HCT116 (cell line): ENCODE measurements at regions not wholly inside any gene's neighbourhood (a gene's known extent, or its start where the extent isn't known, plus 50 kb on each side); places are given as distances from the start of the nearest gene placed in this dataset.

Experiments used
- ATAC-seq: fragments of 200-7000 bp; cut with Tn5 transposase; 2 replicates; pipeline ENCODE4 v1.9.1; 2020; ENCODE audit warnings: mild to moderate bottlenecking, moderate library complexity
- BruUV-seq: library from RNA; stranded (reverse); fragments of 400-500 nt; replicated peaks from 2 replicates; lab custom pipeline; 2021; lab: Mats Ljungman, UMichigan
- CTCF ChIA-PET: fragments of 300-600 bp; sonication (Branson Sonifier 250); formaldehyde crosslinking; loops from one replicate; lab custom pipeline; 2021; ENCODE audit warnings: antibody characterized with exemption; lab: Charles Lee
- POLR2A ChIA-PET: fragments of 300-600, 350-600 bp; sonication (Branson Sonifier 250); formaldehyde crosslinking; loops from one replicate; lab custom pipeline; 2021; ENCODE audit warnings: antibody characterized with exemption; lab: Charles Lee
- RAD21 ChIA-PET, 2 experiments: fragments of 300-600 bp; sonication (Branson Sonifier 250); formaldehyde crosslinking; loops; one replicate each; lab custom pipeline; 2023; ENCODE audit warnings: low total read pairs in 2 of 2; ENCODE audit not compliant: uncharacterized antibody in 2 of 2, unreplicated experiment in 2 of 2, low non-redundant PET in 1 of 2; lab: Charles Lee
- DNase-seq: peaks from one replicate; pipeline ENCODE4 v3.0.0-alpha.2; 2010; ENCODE audit warnings: low read depth, low spot score
- H2AFZ ChIP-seq: fragments of 200-600 bp; shearing (Covaris generic), sonication (generic); 2 replicates; pipeline ENCODE4 v1.6.1; 2017; ENCODE audit warnings: low read depth, mixed run types, mixed read lengths, antibody characterized with exemption, low read length; ENCODE audit not compliant: poor library complexity, severe bottlenecking
- H3K27ac ChIP-seq: 2 replicates; pipeline ENCODE4 v1.5.1; 2012; ENCODE audit warnings: low read depth, low read length
- H3K27me3 ChIP-seq: fragments of 200-600 bp; sonication (generic); 2 replicates; pipeline ENCODE4 v1.6.1; 2016; ENCODE audit warnings: mixed run types, low read length, mixed read lengths; ENCODE audit not compliant: insufficient read depth
- H3K36me3 ChIP-seq, 2 experiments: fragments of 200-500 bp in 1 of 2; fragments of 200-600 bp in 1 of 2; sonication (Bioruptor generic) in 1 of 2; sonication (generic) in 1 of 2; 2 replicates each; pipeline versions ENCODE4 v1.5.1 to v1.6.1; 2014 to 2016; ENCODE audit warnings: low read length in 2 of 2, inconsistent platforms in 1 of 2, mixed read lengths in 1 of 2, mixed run types in 1 of 2; ENCODE audit not compliant: insufficient read depth in 2 of 2, control insufficient read depth in 1 of 2
- H3K4me1 ChIP-seq, 2 experiments: fragments of 200-600 bp in 1 of 2; sonication (generic) in 1 of 2; 2 replicates each; pipeline versions ENCODE4 v1.5.1 to v1.6.1; 2012 to 2017; ENCODE audit warnings: low read length in 2 of 2, inconsistent platforms in 1 of 2, mild to moderate bottlenecking in 1 of 2, mixed read lengths in 1 of 2, mixed run types in 1 of 2, moderate library complexity in 1 of 2; ENCODE audit not compliant: insufficient read depth in 2 of 2, control insufficient read depth in 1 of 2
- H3K4me2 ChIP-seq: fragments of 200-600 bp; sonication (generic); 2 replicates; pipeline ENCODE4 v1.6.1; 2017; ENCODE audit warnings: mixed run types, low read length, mixed read lengths
- H3K4me3 ChIP-seq, 2 experiments: fragments of 200-600 bp in 1 of 2; sonication (generic) in 1 of 2; replicated peaks in 1 of 2; 2 replicates each; pipeline ENCODE4 v1.5.1; 2011 to 2016; ENCODE audit warnings: low read length in 2 of 2, control low read depth in 1 of 2, low read depth in 1 of 2, mild to moderate bottlenecking in 1 of 2, mixed read lengths in 1 of 2, mixed run types in 1 of 2
- H3K79me2 ChIP-seq: fragments of 200-600 bp; sonication (generic); 2 replicates; pipeline ENCODE4 v1.6.1; 2017; ENCODE audit warnings: mild to moderate bottlenecking, mixed run types, low read length, moderate library complexity, mixed read lengths; ENCODE audit not compliant: insufficient read depth
- H3K9ac ChIP-seq: fragments of 200-600 bp; sonication (generic); 2 replicates; pipeline ENCODE4 v1.6.1; 2016; ENCODE audit warnings: low read length, mixed read lengths
- H3K9me2 ChIP-seq: fragments of 200-600 bp; sonication (generic), shearing (Covaris generic); 2 replicates; pipeline ENCODE4 v1.6.1; 2017; ENCODE audit warnings: mixed run types, mild to moderate bottlenecking, moderate library complexity; ENCODE audit not compliant: insufficient read depth
- H3K9me3 ChIP-seq, 2 experiments: fragments of 200-500 bp in 1 of 2; fragments of 200-600 bp in 1 of 2; sonication (Bioruptor generic) in 1 of 2; sonication (generic) in 1 of 2; 2 replicates each; pipeline ENCODE4 v1.6.1; 2014 to 2017; ENCODE audit warnings: low read length in 2 of 2, mixed read lengths in 2 of 2, inconsistent platforms in 1 of 2, low read depth in 1 of 2, mild to moderate bottlenecking in 1 of 2, mixed run types in 1 of 2, moderate library complexity in 1 of 2; ENCODE audit not compliant: control insufficient read depth in 1 of 2, insufficient read depth in 1 of 2
- H4K20me1 ChIP-seq: fragments of 200-600 bp; sonication (generic), shearing (Covaris generic); 2 replicates; pipeline ENCODE4 v1.6.1; 2017; ENCODE audit warnings: mixed run types, mild to moderate bottlenecking, moderate library complexity; ENCODE audit not compliant: insufficient read depth
- CBX3 ChIP-seq: IDR thresholded peaks from 2 replicates; pipeline ENCODE4 v1.6.1; 2012; ENCODE audit warnings: low read depth
- EGR1 ChIP-seq: IDR thresholded peaks from 2 replicates; pipeline ENCODE4 v1.6.1; 2012; ENCODE audit warnings: low read depth
- EZH2 ChIP-seq: fragments of 200-600 bp; sonication (generic); IDR thresholded peaks from 2 replicates; pipeline ENCODE4 v1.6.1; 2017; ENCODE audit warnings: antibody characterized with exemption, mixed run types
- EZH2phosphoT487 ChIP-seq: fragments of 200-600 bp; IDR thresholded peaks from 2 replicates; pipeline ENCODE4 v1.6.1; 2018; ENCODE audit warnings: antibody characterized with exemption, borderline replicate concordance
- JUND ChIP-seq: IDR thresholded peaks from 2 replicates; pipeline ENCODE4 v1.6.1; 2012
- POLR2A ChIP-seq: IDR thresholded peaks from 2 replicates; pipeline ENCODE4 v1.7.0; 2011; ENCODE audit warnings: borderline replicate concordance; ENCODE audit not compliant: insufficient read depth, insufficient read length; ENCODE audit errors: extremely low read depth
- POLR2AphosphoS5 ChIP-seq: IDR thresholded peaks from 2 replicates; pipeline ENCODE4 v1.6.1; 2011; ENCODE audit warnings: mild to moderate bottlenecking, low read depth, low read length, moderate library complexity
- RAD21 ChIP-seq: IDR thresholded peaks from 2 replicates; pipeline ENCODE4 v1.6.1; 2012; ENCODE audit warnings: low read depth, mild to moderate bottlenecking
- SP1 ChIP-seq: IDR thresholded peaks from 2 replicates; pipeline ENCODE4 v1.6.1; 2012; ENCODE audit warnings: low read depth
- SRF ChIP-seq: IDR thresholded peaks from 2 replicates; pipeline ENCODE4 v1.6.1; 2012; ENCODE audit warnings: low read depth
- TCF7L2 ChIP-seq: IDR thresholded peaks from 2 replicates; pipeline ENCODE4 v1.7.0; 2011; ENCODE audit warnings: borderline replicate concordance, inconsistent platforms; ENCODE audit not compliant: insufficient read depth, insufficient read length; ENCODE audit errors: extremely low read depth
- ZFX ChIP-seq: fragments of 450-650 bp; IDR thresholded peaks from 2 replicates; pipeline ENCODE4 v1.6.1; 2017
- intact Hi-C: fragments of 100-400 bp; cut with micrococcal nuclease; formaldehyde crosslinking; loops from 2 replicates; pipeline ENCODE4 v1.10.0; 2022
- TF ChIP-seq, protein P1 (sequence below): IDR thresholded peaks from 2 replicates; pipeline ENCODE4 v1.6.1; 2011; ENCODE audit warnings: mild to moderate bottlenecking, low read length, moderate library complexity; ENCODE audit not compliant: insufficient replicate concordance; ENCODE audit errors: extremely low read depth
- TF ChIP-seq, protein P2 (sequence below), 3 experiments: fragments of 200-600 bp in 1 of 3; sonication (generic) in 1 of 3; IDR thresholded peaks in 2 of 3; conservative IDR thresholded peaks in 1 of 3; 2 replicates each; pipeline ENCODE4 v1.5.1; 2012 to 2017; ENCODE audit warnings: low read depth in 2 of 3, low read length in 2 of 3, antibody characterized with exemption in 1 of 3, borderline replicate concordance in 1 of 3, control low read depth in 1 of 3, mild to moderate bottlenecking in 1 of 3, mixed read lengths in 1 of 3, mixed run types in 1 of 3, moderate library complexity in 1 of 3; ENCODE audit not compliant: insufficient read depth in 1 of 3
- TF ChIP-seq, protein P3 (sequence below): IDR thresholded peaks from 2 replicates; pipeline ENCODE4 v1.6.1; 2012
- TF ChIP-seq, protein P4 (sequence below): IDR thresholded peaks from 2 replicates; pipeline ENCODE4 v1.6.1; 2012

DNA sequence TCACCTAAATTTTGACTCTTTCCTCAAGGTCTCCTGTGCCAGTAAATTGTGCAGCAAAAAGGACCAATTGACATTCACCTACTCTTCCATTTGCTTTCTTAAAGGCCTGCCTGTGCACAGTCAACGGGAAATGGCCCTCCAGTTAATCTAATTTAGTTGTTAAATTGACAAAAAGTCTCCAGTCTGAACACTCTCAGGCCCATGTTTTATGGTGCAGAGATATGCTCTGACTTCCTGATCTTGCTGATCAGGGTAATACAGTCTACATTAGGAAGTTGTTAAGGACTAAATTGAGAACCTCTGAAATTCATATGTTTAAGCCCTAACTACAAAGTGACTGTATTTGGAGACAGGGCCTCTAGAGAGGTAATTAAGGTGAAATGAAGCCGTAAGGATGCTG lies 133.6 kb upstream of the IL15 start:
- Histone ChIP-seq H3K79me2 (no peaks in the 10 kb centered on the region), H3K27me3 (no peaks in the 10 kb centered on the region), H3K4me3 (no peak overlapping the region), H3K9ac (no peak overlapping the region), H3K9me2 (no peaks in the 10 kb centered on the region), H3K9me3 (no peaks in the 10 kb centered on the region), H3K4me1 (no peaks in the 10 kb centered on the region), H3K27ac (no peak overlapping the region), H3K36me3 (no peaks in the 10 kb centered on the region), H4K20me1 (no peaks in the 10 kb centered on the region), H3K4me2 (no peak overlapping the region), H2AFZ (no peak overlapping the region)
- no TSS peak for BruUV-seq
- ChIA-PET POLR2A (no interaction called here), CTCF (no interaction called here), RAD21 (no interaction called here)
- ATAC-seq (no peak), DNase-seq (no peak)
- intact Hi-C loops: no loop called here
- TF ChIP-seq RAD21 (no peak), TCF7L2 (no peak), EGR1 (no peak), POLR2AphosphoS5 (no peak), ZFX (no peak), SP1 (no peak), POLR2A (no peak), CBX3 (no peak), EZH2 (no peak), JUND (no peak), EZH2phosphoT487 (no peak), SRF (no peak)
- TF ChIP-seq, protein P1, sequence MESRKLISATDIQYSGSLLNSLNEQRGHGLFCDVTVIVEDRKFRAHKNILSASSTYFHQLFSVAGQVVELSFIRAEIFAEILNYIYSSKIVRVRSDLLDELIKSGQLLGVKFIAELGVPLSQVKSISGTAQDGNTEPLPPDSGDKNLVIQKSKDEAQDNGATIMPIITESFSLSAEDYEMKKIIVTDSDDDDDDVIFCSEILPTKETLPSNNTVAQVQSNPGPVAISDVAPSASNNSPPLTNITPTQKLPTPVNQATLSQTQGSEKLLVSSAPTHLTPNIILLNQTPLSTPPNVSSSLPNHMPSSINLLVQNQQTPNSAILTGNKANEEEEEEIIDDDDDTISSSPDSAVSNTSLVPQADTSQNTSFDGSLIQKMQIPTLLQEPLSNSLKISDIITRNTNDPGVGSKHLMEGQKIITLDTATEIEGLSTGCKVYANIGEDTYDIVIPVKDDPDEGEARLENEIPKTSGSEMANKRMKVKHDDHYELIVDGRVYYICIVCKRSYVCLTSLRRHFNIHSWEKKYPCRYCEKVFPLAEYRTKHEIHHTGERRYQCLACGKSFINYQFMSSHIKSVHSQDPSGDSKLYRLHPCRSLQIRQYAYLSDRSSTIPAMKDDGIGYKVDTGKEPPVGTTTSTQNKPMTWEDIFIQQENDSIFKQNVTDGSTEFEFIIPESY: no peak
- TF ChIP-seq, protein P2, sequence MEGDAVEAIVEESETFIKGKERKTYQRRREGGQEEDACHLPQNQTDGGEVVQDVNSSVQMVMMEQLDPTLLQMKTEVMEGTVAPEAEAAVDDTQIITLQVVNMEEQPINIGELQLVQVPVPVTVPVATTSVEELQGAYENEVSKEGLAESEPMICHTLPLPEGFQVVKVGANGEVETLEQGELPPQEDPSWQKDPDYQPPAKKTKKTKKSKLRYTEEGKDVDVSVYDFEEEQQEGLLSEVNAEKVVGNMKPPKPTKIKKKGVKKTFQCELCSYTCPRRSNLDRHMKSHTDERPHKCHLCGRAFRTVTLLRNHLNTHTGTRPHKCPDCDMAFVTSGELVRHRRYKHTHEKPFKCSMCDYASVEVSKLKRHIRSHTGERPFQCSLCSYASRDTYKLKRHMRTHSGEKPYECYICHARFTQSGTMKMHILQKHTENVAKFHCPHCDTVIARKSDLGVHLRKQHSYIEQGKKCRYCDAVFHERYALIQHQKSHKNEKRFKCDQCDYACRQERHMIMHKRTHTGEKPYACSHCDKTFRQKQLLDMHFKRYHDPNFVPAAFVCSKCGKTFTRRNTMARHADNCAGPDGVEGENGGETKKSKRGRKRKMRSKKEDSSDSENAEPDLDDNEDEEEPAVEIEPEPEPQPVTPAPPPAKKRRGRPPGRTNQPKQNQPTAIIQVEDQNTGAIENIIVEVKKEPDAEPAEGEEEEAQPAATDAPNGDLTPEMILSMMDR (IDR thresholded peaks at IDR 0.05 in 2 of 3, conservative IDR thresholded peaks at IDR 0.05 in 1 of 3; ENCODE audit: borderline replicate concordance in 1 of 3, insufficient read depth in 1 of 3, low read depth in 2 of 3, low read length in 2 of 3): no peak
- TF ChIP-seq, protein P3, sequence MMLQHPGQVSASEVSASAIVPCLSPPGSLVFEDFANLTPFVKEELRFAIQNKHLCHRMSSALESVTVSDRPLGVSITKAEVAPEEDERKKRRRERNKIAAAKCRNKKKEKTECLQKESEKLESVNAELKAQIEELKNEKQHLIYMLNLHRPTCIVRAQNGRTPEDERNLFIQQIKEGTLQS: no peak
- TF ChIP-seq, protein P4, sequence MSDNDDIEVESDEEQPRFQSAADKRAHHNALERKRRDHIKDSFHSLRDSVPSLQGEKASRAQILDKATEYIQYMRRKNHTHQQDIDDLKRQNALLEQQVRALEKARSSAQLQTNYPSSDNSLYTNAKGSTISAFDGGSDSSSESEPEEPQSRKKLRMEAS: no peak
- TF ChIP-seq, all 23 proteins: peak for 0
